Mesenchymal stem cell (in vitro differentiated cells and primary cell): ENCODE measurements at regions not wholly inside any gene's neighbourhood (a gene's known extent, or its start where the extent isn't known, plus 50 kb on each side); places are given as distances from the start of the nearest gene placed in this dataset.

Source experiments
- DNase-seq: peaks from one replicate; pipeline ENCODE4 v3.0.0-alpha.2; 2013
- H2AFZ ChIP-seq: one replicate; pipeline ENCODE4 v1.6.1; 2013; ENCODE audit warnings: low read depth, mild to moderate bottlenecking, control low read depth, inconsistent platforms, low read length, moderate library complexity
- H2AK5ac ChIP-seq: 2 replicates; pipeline ENCODE4 v1.6.1; 2013; ENCODE audit warnings: low read length, moderate library complexity, mild to moderate bottlenecking, inconsistent platforms; ENCODE audit not compliant: severe bottlenecking
- H2BK120ac ChIP-seq: one replicate; pipeline ENCODE4 v1.6.1; 2013; ENCODE audit warnings: low read depth, mild to moderate bottlenecking, inconsistent platforms, low read length, moderate library complexity
- H2BK12ac ChIP-seq, 2 experiments: one replicate each; pipeline ENCODE4 v1.6.1; 2013; ENCODE audit warnings: inconsistent platforms in 2 of 2, low read length in 2 of 2, mild to moderate bottlenecking in 2 of 2, moderate library complexity in 2 of 2, control low read depth in 1 of 2
- H2BK15ac ChIP-seq: one replicate; pipeline ENCODE4 v1.6.1; 2013; ENCODE audit warnings: mild to moderate bottlenecking, low read depth, inconsistent platforms; ENCODE audit not compliant: poor library complexity, severe bottlenecking
- H2BK5ac ChIP-seq: 2 replicates; pipeline ENCODE4 v1.6.1; 2013; ENCODE audit warnings: low read depth, mild to moderate bottlenecking, low read length, control low read depth, inconsistent platforms; ENCODE audit not compliant: poor library complexity, severe bottlenecking
- H3K14ac ChIP-seq, 2 experiments: one replicate each; pipeline ENCODE4 v1.6.1; 2013; ENCODE audit warnings: inconsistent platforms in 2 of 2, low read length in 2 of 2, control low read depth in 1 of 2, mild to moderate bottlenecking in 1 of 2, moderate library complexity in 1 of 2
- H3K18ac ChIP-seq, 2 experiments: one replicate each; pipeline ENCODE4 v1.6.1; 2013; ENCODE audit warnings: inconsistent platforms in 2 of 2, low read length in 2 of 2, control low read depth in 1 of 2, low read depth in 1 of 2, mild to moderate bottlenecking in 1 of 2
- H3K23ac ChIP-seq, 2 experiments: one replicate each; pipeline ENCODE4 v1.6.1; 2013; ENCODE audit warnings: inconsistent platforms in 2 of 2, low read length in 2 of 2, mild to moderate bottlenecking in 2 of 2, moderate library complexity in 2 of 2, control low read depth in 1 of 2
- H3K27ac ChIP-seq: 2 replicates; pipeline ENCODE4 v1.5.1; 2013; ENCODE audit warnings: mild to moderate bottlenecking, moderate library complexity, low read length, control low read depth, inconsistent platforms; ENCODE audit not compliant: poor library complexity, severe bottlenecking
- H3K27me3 ChIP-seq, 2 experiments: 2 replicates each; pipeline versions ENCODE4 v1.6.1 to v1.7.0; 2013; ENCODE audit warnings: low read length in 2 of 2, mild to moderate bottlenecking in 2 of 2, moderate library complexity in 2 of 2, control low read depth in 1 of 2, inconsistent platforms in 1 of 2; ENCODE audit not compliant: control insufficient read depth in 1 of 2, insufficient read depth in 1 of 2
- H3K36me3 ChIP-seq, 2 experiments: 2 replicates each; pipeline versions ENCODE4 v1.6.1 to v1.7.0; 2013; ENCODE audit warnings: low read length in 2 of 2, control low read depth in 1 of 2, inconsistent platforms in 1 of 2, low read depth in 1 of 2, mild to moderate bottlenecking in 1 of 2; ENCODE audit not compliant: insufficient read depth in 2 of 2, control insufficient read depth in 1 of 2
- H3K4ac ChIP-seq, 2 experiments: one replicate each; pipeline ENCODE4 v1.6.1; 2013; ENCODE audit warnings: inconsistent platforms in 2 of 2, low read length in 2 of 2, mild to moderate bottlenecking in 2 of 2, moderate library complexity in 2 of 2, control low read depth in 1 of 2, low read depth in 1 of 2
- H3K4me1 ChIP-seq: 2 replicates; pipeline ENCODE4 v1.6.1; 2013; ENCODE audit warnings: low read depth, low read length, control low read depth; ENCODE audit not compliant: control insufficient read depth, insufficient read depth
- H3K4me2 ChIP-seq: 2 replicates; pipeline ENCODE4 v1.6.1; 2013; ENCODE audit warnings: low read length, mild to moderate bottlenecking, inconsistent platforms; ENCODE audit not compliant: poor library complexity, severe bottlenecking
- H3K4me3 ChIP-seq, 2 experiments: 2 replicates each; pipeline versions ENCODE4 v1.5.1 to v1.7.0; 2013; ENCODE audit warnings: low read length in 2 of 2, mild to moderate bottlenecking in 2 of 2, control low read depth in 1 of 2, low read depth in 1 of 2; ENCODE audit not compliant: insufficient read depth in 1 of 2
- H3K79me1 ChIP-seq: replicated peaks from 2 replicates; pipeline ENCODE4 v1.6.1; 2013; ENCODE audit warnings: mild to moderate bottlenecking, control low read depth, low read length, inconsistent platforms; ENCODE audit not compliant: poor library complexity, severe bottlenecking
- H3K9ac ChIP-seq: 2 replicates; pipeline ENCODE4 v1.7.0; 2013; ENCODE audit warnings: mild to moderate bottlenecking, low read length, moderate library complexity
- H3K9me3 ChIP-seq: 2 replicates; pipeline ENCODE4 v1.7.0; 2013; ENCODE audit warnings: mild to moderate bottlenecking, low read length; ENCODE audit not compliant: control insufficient read depth
- H4K8ac ChIP-seq: one replicate; pipeline ENCODE4 v1.6.1; 2013; ENCODE audit warnings: inconsistent platforms, mild to moderate bottlenecking, low read length, moderate library complexity
- H4K91ac ChIP-seq: one replicate; pipeline ENCODE4 v1.6.1; 2013; ENCODE audit warnings: mild to moderate bottlenecking, low read length, inconsistent platforms
- WGBS: methylation state at CpG from one replicate; pipeline ENCODE4 v1.1.7; 2013; ENCODE audit warnings: mixed read lengths; 5-methylcytosine and 5-hydroxymethylcytosine counted together

GRCh38 chr11:105241136-105241535 lies 101.6 kb upstream of the CARD18 start:
- 100% methylated on average over 1 of the region's 1 CpG for WGBS

GRCh38 chr11:105236664-105237063 lies 97.1 kb upstream of the CARD18 start:
- WGBS: 13% methylated on average over 2 of the region's 2 CpGs
- Histone ChIP-seq H3K4me2 (no peak overlapping the region), H2AFZ (no peak overlapping the region), H3K18ac (no peak overlapping the region), H2AK5ac (no peak overlapping the region), H2BK5ac (no peak overlapping the region), H2BK12ac (no peak overlapping the region), H3K27me3 (no peaks in the 10 kb centered on the region), H3K14ac (no peak overlapping the region), H2BK120ac (no peak overlapping the region), H3K4me1 (no peaks in the 10 kb centered on the region), H3K9me3 (no peaks in the 10 kb centered on the region), H3K9ac (no peak overlapping the region), H3K79me1 (no peaks in the 10 kb centered on the region), H3K4ac (no peak overlapping the region), H2BK15ac (no peak overlapping the region), H3K4me3 (no peak overlapping the region), H4K8ac (no peak overlapping the region), H4K91ac (no peak overlapping the region), H3K23ac (no peak overlapping the region), H3K27ac (no peak overlapping the region), H3K36me3 (no peaks in the 10 kb centered on the region)
- DNase-seq: peak; percentile 88

More at GRCh38 chr11:105241136-105241535, 101.6 kb upstream of the CARD18 start:
- no peaks in the 10 kb centered on the region for H3K27me3 ChIP-seq
- H3K4me1 ChIP-seq: no peaks in the 10 kb centered on the region
- no peak overlapping the region for H3K4me3 ChIP-seq
- no peaks in the 10 kb centered on the region for H3K36me3 ChIP-seq
- H2BK15ac ChIP-seq: no peak overlapping the region
- H2AK5ac ChIP-seq: no peak overlapping the region
- no peak overlapping the region for H2BK120ac ChIP-seq
- no peak for DNase-seq
- no peak overlapping the region for H4K91ac ChIP-seq
- H2BK5ac ChIP-seq: no peak overlapping the region
- H4K8ac ChIP-seq: no peak overlapping the region
- H3K79me1 ChIP-seq: no peaks in the 10 kb centered on the region
- H3K27ac ChIP-seq: no peak overlapping the region
- H3K9ac ChIP-seq: no peak overlapping the region
- no peak overlapping the region for H3K4me2 ChIP-seq
- H3K18ac ChIP-seq: peak overlapping the region in 1 of 2 experiments; percentile 54
- no peak overlapping the region for H2AFZ ChIP-seq
- H3K23ac ChIP-seq: no peak overlapping the region
- H3K4ac ChIP-seq: no peak overlapping the region
- no peak overlapping the region for H3K14ac ChIP-seq
- no peak overlapping the region for H2BK12ac ChIP-seq
- H3K9me3 ChIP-seq: no peaks in the 10 kb centered on the region

- H3K79me1 ChIP-seq: no peaks in the 10 kb centered on the region
- H3K9ac ChIP-seq: no peak overlapping the region
- H3K36me3 ChIP-seq: no peaks in the 10 kb centered on the region
- H4K91ac ChIP-seq: no peak overlapping the region
- WGBS: no CpG with 5 or more reads among the region's 1 CpG
- no peak overlapping the region for H3K18ac ChIP-seq
- no peaks in the 10 kb centered on the region for H3K4me1 ChIP-seq
- H3K4me3 ChIP-seq: no peak overlapping the region
- no peak overlapping the region for H2BK15ac ChIP-seq
- H3K9me3 ChIP-seq: no peaks in the 10 kb centered on the region
- no peak overlapping the region for H3K14ac ChIP-seq
- H2BK120ac ChIP-seq: no peak overlapping the region
- no peak for DNase-seq
- no peak overlapping the region for H3K4ac ChIP-seq
- H3K23ac ChIP-seq: no peak overlapping the region
- H3K27ac ChIP-seq: no peak overlapping the region
- no peak overlapping the region for H2BK5ac ChIP-seq
- H2AK5ac ChIP-seq: no peak overlapping the region
- no peaks in the 10 kb centered on the region for H3K27me3 ChIP-seq
- peak overlapping the region in 1 of 2 experiments; percentile 63 for H2BK12ac ChIP-seq
- no peak overlapping the region for H3K4me2 ChIP-seq
- no peak overlapping the region for H4K8ac ChIP-seq
- H2AFZ ChIP-seq: no peak overlapping the region
Measured at GRCh38 chr11:105233285-105233684, 93.7 kb upstream of the CARD18 start.

GRCh38 chr11:105232021-105232420 lies 92.5 kb upstream of the CARD18 start:
- Histone ChIP-seq H2BK5ac (no peak overlapping the region), H3K4me2 (no peak overlapping the region), H3K4me3 (no peak overlapping the region), H3K36me3 (no peaks in the 10 kb centered on the region), H2BK120ac (no peak overlapping the region), H2BK12ac (no peak overlapping the region), H3K14ac (no peak overlapping the region), H3K27ac (no peak overlapping the region), H3K18ac (no peak overlapping the region), H3K27me3 (no peaks in the 10 kb centered on the region), H2BK15ac (no peak overlapping the region), H3K4me1 (no peaks in the 10 kb centered on the region), H3K4ac (no peak overlapping the region), H3K79me1 (no peaks in the 10 kb centered on the region), H4K8ac (no peak overlapping the region), H2AFZ (no peak overlapping the region), H3K9ac (no peak overlapping the region), H2AK5ac (no peak overlapping the region), H3K23ac (no peak overlapping the region), H4K91ac (no peak overlapping the region), H3K9me3 (no peaks in the 10 kb centered on the region)
- DNase-seq: no peak
- no CpG with 5 or more reads among the region's 1 CpG for WGBS
